ENCODE measurements at regions not wholly inside any gene's neighbourhood (a gene's known extent, or its start where the extent isn't known, plus 50 kb on each side); places are given as distances from the start of the nearest gene placed in this dataset.

- Histone ChIP-seq H3K36me3 (ENCODE audit: control insufficient read depth in 4 of 4, insufficient read depth in 3 of 4, low read depth in 1 of 4, low read length in 3 of 4) (no peaks in the 10 kb centered on the region), H3K4me3 (ENCODE audit: low read depth in 1 of 3, low read length in 3 of 3) (peak overlapping the region in 1 of 3 donors; percentile 38), H3K27ac (ENCODE audit: low read depth in 1 of 2, low read length in 2 of 2) (peak overlapping the region; percentile 62 to 69), H3K9me3 (ENCODE audit: control insufficient read depth in 4 of 4, low read length in 3 of 4) (no peaks in the 10 kb centered on the region), H3K27me3 (ENCODE audit: control insufficient read depth in 4 of 4, insufficient read depth in 4 of 4, low read length in 3 of 4) (no peaks in the 10 kb centered on the region), H3K4me1 (ENCODE audit: control insufficient read depth in 4 of 4, insufficient read depth in 4 of 4, low read length in 3 of 4) (peaks cover 1 to 17% (median 15%) of the 10 kb centered on the region in 4 donors), H3K9ac (ENCODE audit: low read depth in 1 of 2, low read length in 2 of 2) (peak overlapping the region in 1 of 2 donors; percentile 39)
- DNase-seq (ENCODE audit: low spot score) = no peak
- 24% methylated on average over 7 of the region's 7 CpGs for WGBS
- TF ChIP-seq REST (IDR thresholded peaks at IDR 0.05) (peak; percentile 20), MAX (IDR thresholded peaks at IDR 0.05) (no peak), SP1 (IDR thresholded peaks at IDR 0.05) (peak; percentile 21), EGR1 (IDR thresholded peaks at IDR 0.05; ENCODE audit: low read depth in 2 of 2) (no peak), HNF4A (conservative IDR thresholded peaks at IDR 0.05) (peak; percentile 12 to 47), RXRA (IDR thresholded peaks at IDR 0.05) (peak in 1 of 2 donors; percentile 66), YY1 (IDR thresholded peaks at IDR 0.05) (peak; percentile 66), JUND (IDR thresholded peaks at IDR 0.05) (peak in 1 of 2 donors; percentile 65)
Measured at GRCh38 chr4:14916554-14917297, 85.6 kb upstream of the CPEB2 start.

- Histone ChIP-seq H3K27me3 (ENCODE audit: control insufficient read depth in 4 of 4, insufficient read depth in 4 of 4, low read length in 3 of 4) (no peaks in the 10 kb centered on the region), H3K4me1 (ENCODE audit: control insufficient read depth in 4 of 4, insufficient read depth in 4 of 4, low read length in 3 of 4) (peaks cover 1 to 16% (median 14%) of the 10 kb centered on the region in 4 donors), H3K36me3 (ENCODE audit: control insufficient read depth in 4 of 4, insufficient read depth in 3 of 4, low read depth in 1 of 4, low read length in 3 of 4) (no peaks in the 10 kb centered on the region), H3K4me3 (ENCODE audit: low read depth in 1 of 3, low read length in 3 of 3) (no peak overlapping the region), H3K27ac (ENCODE audit: low read depth in 1 of 2, low read length in 2 of 2) (peak overlapping the region; percentile 44 to 62), H3K9ac (ENCODE audit: low read depth in 1 of 2, low read length in 2 of 2) (no peak overlapping the region), H3K9me3 (ENCODE audit: control insufficient read depth in 4 of 4, low read length in 3 of 4) (no peaks in the 10 kb centered on the region)
- WGBS = 8% methylated on average over 1 of the region's 1 CpG
- no peak for DNase-seq (ENCODE audit: low spot score)
- TF ChIP-seq HNF4G (IDR thresholded peaks at IDR 0.05) = no peak
- no peak for TF ChIP-seq GABPA (IDR thresholded peaks at IDR 0.05 in 1 of 2, conservative IDR thresholded peaks at IDR 0.05 in 1 of 2)
- no peak for TF ChIP-seq FOXA1 (IDR thresholded peaks at IDR 0.05)
- TF ChIP-seq TAF1 (conservative IDR thresholded peaks at IDR 0.05) = no peak
- TF ChIP-seq HNF4A (conservative IDR thresholded peaks at IDR 0.05) = no peak
- no peak for TF ChIP-seq CTCF (IDR thresholded peaks at IDR 0.05; ENCODE audit: low read depth, low read length, missing input control)
- TF ChIP-seq RXRA (IDR thresholded peaks at IDR 0.05) = no peak
- TF ChIP-seq FOXA2 (IDR thresholded peaks at IDR 0.05) = no peak
- no peak for TF ChIP-seq EGR1 (IDR thresholded peaks at IDR 0.05; ENCODE audit: low read depth in 2 of 2)
- TF ChIP-seq NR2F2 (IDR thresholded peaks at IDR 0.05) = no peak
- TF ChIP-seq MAX (IDR thresholded peaks at IDR 0.05) = no peak
- TF ChIP-seq YY1 (IDR thresholded peaks at IDR 0.05) = no peak
- TF ChIP-seq RAD21 (IDR thresholded peaks at IDR 0.05) = no peak
- no peak for TF ChIP-seq REST (IDR thresholded peaks at IDR 0.05)
- no peak for TF ChIP-seq ZBTB33 (IDR thresholded peaks at IDR 0.05)
- TF ChIP-seq ATF3 (IDR thresholded peaks at IDR 0.05) = no peak
- no peak for TF ChIP-seq SP1 (IDR thresholded peaks at IDR 0.05)
- TF ChIP-seq JUND (IDR thresholded peaks at IDR 0.05) = no peak
Measured at GRCh38 chr4:14917298-14917633, 85.0 kb upstream of the CPEB2 start.

Measured in liver (tissue), 8 donors.